OCI-LY7 (cell line): ENCODE measurements at regions not wholly inside any gene's neighbourhood (a gene's known extent, or its start where the extent isn't known, plus 50 kb on each side); places are given as distances from the start of the nearest gene placed in this dataset.

Source experiments
- BruUV-seq: library from RNA; stranded (reverse); fragments of 400-500 nt; replicated peaks from 2 replicates; lab custom pipeline; 2021; lab: Mats Ljungman, UMichigan
- CTCF ChIA-PET: fragments of 300-600 bp; sonication (Branson Sonifier 250); formaldehyde crosslinking; loops from one replicate; lab custom pipeline; 2022; ENCODE audit warnings: antibody characterized with exemption; ENCODE audit not compliant: unreplicated experiment; lab: Charles Lee
- POLR2A ChIA-PET: fragments of 300-600 bp; sonication (Branson Sonifier 250); formaldehyde crosslinking; loops from one replicate; lab custom pipeline; 2022; ENCODE audit warnings: antibody characterized with exemption; lab: Charles Lee
- DNase-seq: peaks from one replicate; pipeline ENCODE4 v3.0.0-alpha.2; 2015; ENCODE audit warnings: low spot score
- H2AFZ ChIP-seq: fragments of 200-600 bp; sonication (generic), shearing (Covaris generic); 2 replicates; pipeline ENCODE4 v1.6.1; 2014; ENCODE audit warnings: mild to moderate bottlenecking, antibody characterized with exemption, low read length, moderate library complexity
- H3K27ac ChIP-seq: fragments of 200-600 bp; sonication (generic); 2 replicates; pipeline ENCODE4 v1.5.1; 2014; ENCODE audit warnings: mixed run types, low read depth, mild to moderate bottlenecking, moderate library complexity, low read length, inconsistent platforms; ENCODE audit not compliant: poor library complexity, severe bottlenecking
- H3K36me3 ChIP-seq: fragments of 200-600 bp; sonication (generic); 2 replicates; pipeline ENCODE4 v1.6.1; 2014; ENCODE audit warnings: mild to moderate bottlenecking, antibody characterized with exemption, low read length, moderate library complexity, mixed read lengths; ENCODE audit not compliant: insufficient read depth
- H3K4me1 ChIP-seq: fragments of 200-600 bp; sonication (generic); 2 replicates; pipeline ENCODE4 v1.5.1; 2014; ENCODE audit warnings: mild to moderate bottlenecking, low read length; ENCODE audit not compliant: insufficient read depth, poor library complexity, severe bottlenecking
- H3K4me2 ChIP-seq: fragments of 200-600 bp; sonication (generic); 2 replicates; pipeline ENCODE4 v1.6.1; 2014; ENCODE audit warnings: mild to moderate bottlenecking, low read length
- H3K4me3 ChIP-seq: fragments of 200-600 bp; sonication (generic); 2 replicates; pipeline ENCODE4 v1.5.1; 2014; ENCODE audit warnings: mild to moderate bottlenecking, low read depth, low read length; ENCODE audit not compliant: poor library complexity, severe bottlenecking
- H3K79me2 ChIP-seq: fragments of 200-600 bp; sonication (generic); 2 replicates; pipeline ENCODE4 v1.6.1; 2016; ENCODE audit warnings: low read depth, mild to moderate bottlenecking, low read length, moderate library complexity, mixed read lengths; ENCODE audit not compliant: insufficient read depth
- H3K9me2 ChIP-seq: fragments of 200-600 bp; sonication (generic); 2 replicates; pipeline ENCODE4 v1.6.1; 2016; ENCODE audit warnings: mild to moderate bottlenecking, low read length, mixed read lengths; ENCODE audit not compliant: insufficient read depth
- H3K9me3 ChIP-seq: fragments of 200-600 bp; sonication (generic); 2 replicates; pipeline ENCODE4 v1.6.1; 2014; ENCODE audit warnings: mild to moderate bottlenecking, mixed run types, low read length, mixed read lengths
- H4K20me1 ChIP-seq: fragments of 200-600 bp; sonication (generic); 2 replicates; pipeline ENCODE4 v1.6.1; 2014; ENCODE audit warnings: mild to moderate bottlenecking, antibody characterized with exemption, low read length, moderate library complexity, mixed read lengths; ENCODE audit not compliant: insufficient read depth
- CTCF ChIP-seq: fragments of 200-600 bp; sonication (generic); conservative IDR thresholded peaks from 2 replicates; pipeline ENCODE4 v1.5.1; 2014; ENCODE audit warnings: mild to moderate bottlenecking, antibody characterized with exemption, low read length, moderate library complexity, mixed read lengths
- EZH2phosphoT487 ChIP-seq: fragments of 200-600 bp; sonication (generic); IDR thresholded peaks from 2 replicates; pipeline ENCODE4 v1.6.1; 2018; ENCODE audit warnings: low read depth, borderline replicate concordance, mild to moderate bottlenecking, mixed run types, antibody characterized with exemption, low read length, moderate library complexity, mixed read lengths
- intact Hi-C: fragments of 100-400 bp; cut with micrococcal nuclease; formaldehyde crosslinking; loops from one replicate; pipeline ENCODE4 v1.10.0; 2022; ENCODE audit not compliant: unreplicated experiment

- ChIA-PET CTCF (interaction anchor here (0.6 kb wide), 1 partner anchor 22 kb away, joined by 4 read pairs; no protein-coding TSS in a partner anchor), POLR2A (interaction anchor here (0.7 to 1.9 kb wide), 5 partner anchors 8 to 328 kb away, joined by 3 to 12 read pairs (median 4); no protein-coding TSS in a partner anchor)
- Histone ChIP-seq H3K9me2 (no peaks in the 10 kb centered on the region), H2AFZ (no peak overlapping the region), H3K4me2 (no peak overlapping the region), H3K27ac (no peak overlapping the region), H3K4me3 (no peak overlapping the region), H3K79me2 (no peaks in the 10 kb centered on the region), H3K9me3 (no peaks in the 10 kb centered on the region), H3K36me3 (no peaks in the 10 kb centered on the region), H3K4me1 (peaks cover 24% of the 10 kb centered on the region), H4K20me1 (no peaks in the 10 kb centered on the region)
- TF ChIP-seq CTCF (no peak), EZH2phosphoT487 (no peak)
- DNase-seq = no peak
- intact Hi-C loops = no loop called here
- no TSS peak for BruUV-seq
These were observed 249.5 kb downstream of the PHLDA1 start for GRCh38 chr12:75782069-75782581.

DNA sequence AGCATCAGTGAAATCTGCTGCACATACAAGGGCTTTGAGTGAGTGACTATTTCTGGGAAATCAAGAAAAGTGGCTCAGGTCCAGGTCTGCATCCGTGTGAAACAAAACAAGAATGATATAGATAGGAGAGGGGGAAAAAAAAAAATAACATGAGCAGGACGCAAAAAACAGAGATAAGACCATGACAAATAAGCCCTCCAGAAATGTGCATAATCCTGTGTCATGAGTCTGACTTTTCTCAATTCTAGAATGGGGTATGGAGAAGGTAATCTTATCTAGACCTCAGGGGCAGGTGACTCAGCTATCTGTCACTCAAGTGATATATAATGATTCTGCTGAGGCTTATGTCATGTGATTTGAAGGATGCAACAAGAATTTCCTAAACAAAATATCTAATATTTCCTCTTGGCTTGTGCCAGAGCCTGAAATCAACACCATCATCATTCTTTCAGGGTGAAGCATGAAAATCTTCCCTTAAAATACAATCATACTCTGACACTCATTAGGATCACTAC is 250.0 kb downstream of the PHLDA1 start:
- H3K9me2 ChIP-seq = no peaks in the 10 kb centered on the region
- no peaks in the 10 kb centered on the region for H3K36me3 ChIP-seq
- no peak overlapping the region for H3K4me3 ChIP-seq
- no peak for TF ChIP-seq CTCF
- no peak for TF ChIP-seq EZH2phosphoT487
- BruUV-seq = no TSS peak
- DNase-seq = no peak
- no peaks in the 10 kb centered on the region for H4K20me1 ChIP-seq
- H3K27ac ChIP-seq = no peak overlapping the region
- H2AFZ ChIP-seq = no peak overlapping the region
- CTCF ChIA-PET = interaction anchor here (1.1 kb wide), 1 partner anchor 19 kb away, joined by 3 read pairs; no protein-coding TSS in a partner anchor
- peaks cover 24% of the 10 kb centered on the region for H3K4me1 ChIP-seq
- POLR2A ChIA-PET = interaction anchor here (0.7 to 1.3 kb wide), 4 partner anchors 8 to 328 kb away, joined by 3 to 6 read pairs (median 4); no protein-coding TSS in a partner anchor
- H3K9me3 ChIP-seq = no peaks in the 10 kb centered on the region
- no peaks in the 10 kb centered on the region for H3K79me2 ChIP-seq
- no peak overlapping the region for H3K4me2 ChIP-seq
- intact Hi-C loops = no loop called here

GRCh38 chr12:75779891-75780496 is 251.6 kb downstream of the PHLDA1 start:
- no peak overlapping the region for H2AFZ ChIP-seq
- no peaks in the 10 kb centered on the region for H4K20me1 ChIP-seq
- no peaks in the 10 kb centered on the region for H3K79me2 ChIP-seq
- H3K9me3 ChIP-seq = no peaks in the 10 kb centered on the region
- H3K36me3 ChIP-seq = no peaks in the 10 kb centered on the region
- no peak overlapping the region for H3K4me2 ChIP-seq
- H3K9me2 ChIP-seq = no peaks in the 10 kb centered on the region
- intact Hi-C loops = no loop called here
- ChIA-PET CTCF (no interaction called here), POLR2A (interaction anchor here (0.7 to 1.3 kb wide), 6 partner anchors 12 to 56 kb away, joined by 3 to 5 read pairs (median 4); no protein-coding TSS in a partner anchor)
- H3K27ac ChIP-seq = no peak overlapping the region
- TF ChIP-seq EZH2phosphoT487 (no peak), CTCF (no peak)
- H3K4me3 ChIP-seq = no peak overlapping the region
- no TSS peak for BruUV-seq
- no peak for DNase-seq
- H3K4me1 ChIP-seq = peaks cover 34% of the 10 kb centered on the region
